GM12875 (cell line): ENCODE measurements at regions not wholly inside any gene's neighbourhood (a gene's known extent, or its start where the extent isn't known, plus 50 kb on each side); places are given as distances from the start of the nearest gene placed in this dataset.

Source experiments
- H3K4me3 ChIP-seq: one replicate; pipeline ENCODE4 v1.5.1; 2011; ENCODE audit warnings: low read depth, low read length, control low read depth
- CTCF ChIP-seq: IDR thresholded peaks from 2 replicates; pipeline ENCODE4 v1.5.1; 2011; ENCODE audit warnings: low read depth, mild to moderate bottlenecking, control low read depth, inconsistent platforms, low read length, moderate library complexity, borderline replicate concordance; ENCODE audit not compliant: insufficient read depth

- no peak for TF ChIP-seq CTCF
- H3K4me3 ChIP-seq = no peak overlapping the region
Measured at GRCh38 chr14:101001311-101002069, 98.0 kb upstream of the RTL1 start.

GRCh38 chr14:101002738-101003137 is 99.2 kb upstream of the RTL1 start:
- H3K4me3 ChIP-seq = no peak overlapping the region
- no peak for TF ChIP-seq CTCF

GRCh38 chr14:101004176-101004575 is 100.7 kb upstream of the RTL1 start:
- no peak for TF ChIP-seq CTCF
- H3K4me3 ChIP-seq = no peak overlapping the region

DNA sequence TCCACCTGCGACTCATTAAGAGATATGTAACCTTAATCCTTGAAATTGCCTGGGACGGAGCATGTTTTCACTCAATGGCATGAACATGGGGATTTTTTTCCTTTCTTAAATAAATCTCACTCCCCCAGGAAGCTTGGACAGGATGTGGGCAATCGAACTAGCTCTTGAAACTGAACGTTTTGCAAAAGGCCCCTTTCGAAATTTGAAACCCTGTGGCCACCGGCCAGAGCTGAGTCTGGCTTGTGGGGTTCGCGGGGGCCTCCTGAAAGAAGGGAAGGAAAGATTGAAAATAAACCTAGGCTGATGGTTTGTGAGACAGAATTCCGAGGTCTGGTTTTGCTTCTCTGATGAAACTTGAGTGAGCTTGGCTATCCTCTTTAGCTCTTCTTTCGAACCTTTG is 101.4 kb upstream of the RTL1 start:
- no peak for TF ChIP-seq CTCF
- H3K4me3 ChIP-seq = no peak overlapping the region

- no peak overlapping the region for H3K4me3 ChIP-seq
- no peak for TF ChIP-seq CTCF
Measured at GRCh38 chr14:101005447-101005846, 101.9 kb upstream of the RTL1 start.

GRCh38 chr14:101006008-101006407 is 102.5 kb upstream of the RTL1 start:
- no peak overlapping the region for H3K4me3 ChIP-seq
- no peak for TF ChIP-seq CTCF

GRCh38 chr14:101007004-101007614 is 103.6 kb upstream of the RTL1 start:
- TF ChIP-seq CTCF = no peak
- H3K4me3 ChIP-seq = no peak overlapping the region
